ENCODE measurements at regions not wholly inside any gene's neighbourhood (a gene's known extent, or its start where the extent isn't known, plus 50 kb on each side); places are given as distances from the start of the nearest gene placed in this dataset.

DNA sequence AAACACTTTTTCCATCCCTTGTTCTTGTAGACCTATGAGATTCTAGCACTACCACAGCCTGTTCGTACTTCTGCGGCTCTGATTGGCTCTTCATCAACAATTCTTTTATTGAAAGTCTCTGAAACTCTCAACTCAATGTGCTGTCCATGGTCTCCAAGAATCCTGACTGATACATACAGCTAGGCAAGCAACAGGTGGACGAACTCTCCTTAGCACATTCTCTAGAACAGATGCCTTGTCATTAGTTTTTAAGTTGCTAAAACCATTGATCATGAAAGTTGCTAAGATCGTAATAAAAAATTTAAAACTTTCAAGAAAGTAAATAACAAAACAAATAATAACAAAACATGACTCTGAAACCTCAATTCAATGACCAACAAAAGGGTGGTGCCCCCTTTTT is 210.5 kb downstream of the EPHA4 start:
- TF ChIP-seq, protein P1, sequence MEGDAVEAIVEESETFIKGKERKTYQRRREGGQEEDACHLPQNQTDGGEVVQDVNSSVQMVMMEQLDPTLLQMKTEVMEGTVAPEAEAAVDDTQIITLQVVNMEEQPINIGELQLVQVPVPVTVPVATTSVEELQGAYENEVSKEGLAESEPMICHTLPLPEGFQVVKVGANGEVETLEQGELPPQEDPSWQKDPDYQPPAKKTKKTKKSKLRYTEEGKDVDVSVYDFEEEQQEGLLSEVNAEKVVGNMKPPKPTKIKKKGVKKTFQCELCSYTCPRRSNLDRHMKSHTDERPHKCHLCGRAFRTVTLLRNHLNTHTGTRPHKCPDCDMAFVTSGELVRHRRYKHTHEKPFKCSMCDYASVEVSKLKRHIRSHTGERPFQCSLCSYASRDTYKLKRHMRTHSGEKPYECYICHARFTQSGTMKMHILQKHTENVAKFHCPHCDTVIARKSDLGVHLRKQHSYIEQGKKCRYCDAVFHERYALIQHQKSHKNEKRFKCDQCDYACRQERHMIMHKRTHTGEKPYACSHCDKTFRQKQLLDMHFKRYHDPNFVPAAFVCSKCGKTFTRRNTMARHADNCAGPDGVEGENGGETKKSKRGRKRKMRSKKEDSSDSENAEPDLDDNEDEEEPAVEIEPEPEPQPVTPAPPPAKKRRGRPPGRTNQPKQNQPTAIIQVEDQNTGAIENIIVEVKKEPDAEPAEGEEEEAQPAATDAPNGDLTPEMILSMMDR (IDR thresholded peaks at IDR 0.05), result no peak
- no peak for TF ChIP-seq POLR2A (IDR thresholded peaks at IDR 0.05)
